GOT3 (cell line): ENCODE measurements at regions not wholly inside any gene's neighbourhood (a gene's known extent, or its start where the extent isn't known, plus 50 kb on each side); places are given as distances from the start of the nearest gene placed in this dataset.
"Not testable (repeated sequence)": the region's sequence is repeated elsewhere in the genome, so short reads cannot be mapped to it uniquely, and the experiment has no call there.

ENCODE experiments used
- DNase-seq: peaks from one replicate; lab custom pipeline; 2025; ENCODE audit warnings: mixed read lengths; lab: John Stamatoyannopoulos, UW

DNA sequence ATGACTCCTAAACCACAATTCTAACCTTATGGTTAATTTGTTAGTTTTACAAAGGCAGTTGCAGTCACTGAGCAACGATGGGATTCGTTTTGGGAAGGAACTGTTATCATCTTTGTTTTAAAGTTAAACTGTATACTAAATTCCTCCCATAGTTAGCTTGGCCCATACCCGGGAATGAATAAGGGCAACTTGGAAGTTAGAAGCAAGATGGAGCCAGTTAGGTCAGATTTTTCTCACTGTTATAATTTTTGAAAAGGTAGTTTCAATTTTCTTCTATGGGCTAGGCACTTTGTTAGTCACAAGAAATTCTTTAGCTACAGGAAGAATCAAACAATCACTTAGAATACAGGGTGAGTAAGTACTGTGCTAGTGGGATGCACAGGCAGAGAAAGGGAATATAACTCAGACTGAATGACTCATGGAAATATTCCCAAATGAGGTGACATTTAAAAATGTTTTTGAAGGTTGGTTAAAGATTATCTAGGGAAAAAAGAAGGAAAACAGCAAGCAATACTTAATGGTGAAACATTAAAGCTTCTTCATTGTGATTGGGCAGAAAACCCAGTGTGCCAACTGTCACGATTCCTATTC lies 153.6 kb downstream of the MAGEB17 start:
- no peak for DNase-seq

DNA sequence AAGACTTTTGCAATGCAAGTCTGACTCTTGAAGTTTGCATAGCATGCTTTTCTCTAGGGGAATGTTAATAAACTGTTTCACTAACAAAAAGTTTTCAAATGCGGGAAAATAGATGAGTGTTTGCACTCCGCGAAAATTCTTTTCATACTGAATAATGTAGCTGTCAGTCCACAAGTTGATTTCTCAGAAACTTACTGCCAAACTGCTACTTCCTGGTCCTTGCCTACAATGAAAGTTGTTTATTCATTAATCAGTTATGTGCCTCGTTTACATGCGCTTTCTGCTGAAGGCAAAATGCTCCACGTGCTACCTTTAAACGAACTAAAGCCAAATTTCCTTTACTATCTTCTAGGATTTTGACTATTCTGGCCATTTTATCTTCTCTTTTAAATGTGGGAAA lies 166.2 kb downstream of the MAGEB17 start:
- no peak for DNase-seq

DNA sequence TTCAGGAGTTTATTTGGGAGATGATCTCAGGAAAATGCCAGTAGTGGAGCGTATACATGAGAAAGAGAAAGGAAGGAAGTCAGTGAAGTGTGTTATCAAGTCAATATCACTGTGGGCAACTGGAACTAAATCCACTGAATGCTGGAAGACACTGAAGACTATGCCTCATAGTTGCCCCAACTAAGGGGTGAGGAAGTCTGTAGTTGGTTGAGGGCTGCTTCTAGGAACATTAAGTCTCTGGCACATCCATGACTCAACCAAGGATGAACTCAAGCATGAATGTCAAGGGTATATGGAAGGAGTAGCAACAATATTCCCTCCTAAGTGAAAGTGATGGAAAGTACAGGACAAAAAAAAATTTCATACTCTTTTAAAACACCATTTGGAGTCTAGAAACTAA lies 167.9 kb downstream of the MAGEB17 start:
- no peak for DNase-seq

DNA sequence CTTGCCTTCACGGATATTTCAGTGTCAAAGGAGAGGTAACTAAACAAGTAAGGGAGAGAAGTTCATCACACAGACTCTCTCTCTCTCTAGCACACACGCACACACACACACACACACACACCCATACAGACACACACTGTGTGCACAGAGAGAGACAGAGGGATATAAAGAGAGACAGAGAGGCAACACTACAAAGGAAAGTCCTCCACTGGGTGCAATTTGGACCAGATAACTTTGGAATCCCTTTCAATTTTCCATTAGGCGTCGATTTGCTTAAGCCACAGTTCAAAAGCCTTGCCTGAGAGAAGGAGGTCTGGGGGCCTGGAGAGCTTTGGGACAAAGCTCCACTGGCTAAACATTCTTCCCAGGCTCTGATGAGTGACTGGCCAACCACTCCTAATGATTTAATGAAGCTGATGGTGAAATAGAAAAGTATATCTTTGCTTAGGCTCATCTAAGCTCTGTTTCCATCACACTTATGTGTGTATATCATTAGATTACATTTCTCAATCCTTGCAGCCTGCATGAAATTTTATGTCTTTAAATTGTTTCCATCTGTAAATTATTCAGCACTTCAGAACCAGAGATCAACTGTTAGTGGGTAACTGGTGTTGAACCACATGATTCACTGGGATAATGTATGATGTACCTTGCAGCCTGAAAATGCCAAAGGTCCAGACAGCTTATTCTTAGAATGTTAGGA lies 180.8 kb downstream of the MAGEB17 start:
- DNase-seq = no peak

DNA sequence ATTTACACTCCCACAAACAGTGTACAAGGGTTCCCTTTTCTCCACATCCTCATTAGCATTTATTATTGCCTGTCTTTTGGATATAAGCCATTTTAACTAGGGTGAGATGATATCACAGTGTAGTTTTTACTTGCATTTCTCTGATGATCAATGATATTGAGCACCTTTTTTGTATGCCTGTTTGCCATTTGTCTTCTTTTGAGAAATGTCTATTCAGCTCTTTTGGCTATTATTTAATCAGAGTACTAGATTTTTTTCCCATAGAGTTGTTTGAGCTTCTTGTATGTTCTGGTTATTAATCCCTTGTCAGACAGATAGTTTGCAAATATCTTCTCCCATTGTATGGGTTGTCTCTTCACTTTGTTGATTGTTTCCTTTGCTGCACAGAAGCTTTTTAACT lies 190.6 kb downstream of the MAGEB17 start:
- no peak for DNase-seq

DNA sequence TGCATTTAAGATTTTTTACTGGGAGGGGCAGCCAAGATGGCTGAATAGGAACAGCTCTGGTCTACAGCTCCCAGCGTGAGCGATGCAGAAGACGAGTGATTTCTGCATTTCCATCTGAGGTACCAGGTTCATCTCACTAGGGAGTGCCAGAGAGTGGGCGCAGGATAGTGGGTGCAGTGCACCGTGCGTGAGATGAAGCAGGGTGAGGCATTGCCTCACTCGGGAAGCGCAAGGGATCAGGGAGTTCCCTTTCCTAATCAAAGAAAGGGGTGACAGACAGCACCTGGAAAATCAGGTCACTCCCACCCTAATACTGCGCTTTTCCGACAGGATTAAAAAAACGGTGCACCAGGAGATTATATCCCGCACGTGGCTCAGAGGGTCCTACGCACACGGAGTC lies 192.8 kb downstream of the MAGEB17 start:
- not testable (repeated sequence) for DNase-seq

DNA sequence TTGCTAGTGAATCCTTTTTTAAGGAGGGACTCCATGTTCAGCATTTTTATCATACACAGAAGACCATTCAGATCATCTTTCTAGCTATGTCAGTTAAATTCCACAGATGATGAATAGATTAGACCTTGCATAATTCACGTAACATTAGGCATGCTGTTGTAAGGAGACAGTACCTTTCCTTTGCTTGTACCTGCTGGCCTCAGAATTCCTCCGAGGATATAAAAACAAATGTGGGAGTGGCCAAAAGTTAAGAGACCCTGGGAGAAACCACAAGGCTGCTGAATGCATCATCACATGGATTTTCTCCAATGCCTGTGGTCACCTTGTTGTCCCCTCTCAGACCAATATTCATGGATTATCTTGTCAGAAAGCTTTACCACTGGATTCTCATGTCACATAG lies 201.4 kb downstream of the MAGEB17 start:
- DNase-seq = no peak

DNA sequence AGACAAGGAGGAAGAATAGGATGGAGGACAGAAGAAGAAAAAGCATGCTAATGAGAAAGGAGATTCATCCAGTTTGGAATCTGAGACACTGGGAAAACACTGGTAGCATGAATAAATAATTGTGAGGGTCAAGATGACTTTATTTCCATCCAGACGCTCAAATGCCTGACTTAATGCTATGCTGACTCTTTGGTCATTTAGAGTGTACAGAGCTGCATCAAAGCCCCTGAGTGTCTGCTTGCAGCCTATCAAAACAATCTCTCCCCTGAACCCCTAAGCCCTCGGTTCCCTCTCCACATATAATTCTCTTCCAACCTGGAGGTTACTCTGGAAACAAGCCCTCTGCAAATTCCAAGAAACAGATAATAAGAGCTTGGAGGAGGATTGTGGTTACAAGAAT lies 208.8 kb downstream of the MAGEB17 start:
- no peak for DNase-seq

DNA sequence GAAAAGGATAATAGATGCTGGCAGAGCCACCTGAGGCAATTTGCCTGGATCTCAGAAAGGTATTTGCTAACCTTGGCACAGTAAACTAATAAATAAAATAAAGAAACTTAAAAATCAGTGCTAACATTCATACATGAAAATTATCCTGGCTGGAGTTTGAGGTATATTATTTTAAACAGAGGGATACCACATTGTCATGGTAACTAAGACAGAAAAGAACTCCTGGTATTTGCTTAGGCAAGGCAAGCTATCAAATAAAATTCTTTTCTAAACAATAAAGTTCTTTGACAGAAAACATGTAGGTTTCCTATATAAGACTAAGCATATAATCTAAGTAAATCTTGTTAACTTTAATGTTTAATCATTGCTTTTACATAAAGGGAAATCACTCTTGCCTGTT lies 218.8 kb downstream of the MAGEB17 start:
- DNase-seq = no peak

DNA sequence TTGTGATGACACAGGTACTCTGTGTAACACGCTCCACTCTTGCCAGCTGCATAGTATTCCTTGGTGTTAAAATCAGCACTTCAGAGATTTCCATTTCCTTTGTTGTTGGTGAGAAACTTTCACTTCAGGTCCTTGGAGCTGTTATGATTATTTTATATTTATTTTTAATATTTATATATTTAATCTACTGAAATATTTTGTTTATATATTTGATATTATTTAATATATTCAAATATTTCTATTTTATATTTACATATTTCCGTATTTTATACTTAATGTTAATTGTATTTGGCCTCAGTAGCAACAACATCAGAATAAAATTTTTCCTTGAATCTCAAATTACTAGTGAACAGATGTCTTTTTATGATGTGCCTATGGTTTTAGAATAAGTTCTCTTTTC lies 225.3 kb downstream of the MAGEB17 start:
- no peak for DNase-seq

DNA sequence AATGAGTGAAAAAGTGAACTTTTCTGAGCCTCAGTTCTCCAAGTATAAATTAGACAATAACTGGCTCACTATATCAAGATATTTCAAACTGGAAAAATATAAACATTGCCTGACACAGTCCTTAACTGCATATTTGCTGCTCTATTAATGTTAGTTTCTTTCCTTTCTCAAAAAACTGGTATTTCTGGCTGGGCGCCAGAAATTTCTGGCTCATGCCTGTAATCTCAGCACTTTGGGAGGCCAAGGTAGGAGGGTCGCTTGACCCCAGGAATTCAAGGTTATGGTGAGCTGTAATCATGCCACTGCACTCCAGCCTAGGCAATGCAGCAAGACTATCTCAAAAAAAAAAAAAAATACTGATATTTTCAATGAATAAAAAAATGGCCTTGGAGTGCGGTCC lies 227.0 kb downstream of the MAGEB17 start:
- no peak for DNase-seq

DNA sequence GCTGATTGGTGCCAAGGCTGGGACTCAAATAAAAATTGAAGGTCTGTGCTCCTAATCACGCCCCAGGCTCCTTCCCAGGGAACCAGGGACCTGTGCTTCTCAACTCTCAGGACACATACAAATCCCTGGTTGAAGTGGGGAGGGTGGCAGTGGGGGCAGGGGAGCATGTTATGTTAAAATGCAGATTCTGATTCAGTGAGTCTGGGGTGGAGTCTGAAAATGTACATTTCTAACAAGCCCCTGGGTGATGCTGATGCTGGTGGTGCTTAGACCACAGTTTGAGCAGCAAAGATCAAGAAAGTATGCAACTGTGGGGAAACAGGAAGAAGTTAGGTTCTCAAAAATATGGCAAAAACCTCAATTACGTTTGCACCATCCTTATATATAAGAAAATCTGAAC lies 236.5 kb downstream of the MAGEB17 start:
- no peak for DNase-seq

DNA sequence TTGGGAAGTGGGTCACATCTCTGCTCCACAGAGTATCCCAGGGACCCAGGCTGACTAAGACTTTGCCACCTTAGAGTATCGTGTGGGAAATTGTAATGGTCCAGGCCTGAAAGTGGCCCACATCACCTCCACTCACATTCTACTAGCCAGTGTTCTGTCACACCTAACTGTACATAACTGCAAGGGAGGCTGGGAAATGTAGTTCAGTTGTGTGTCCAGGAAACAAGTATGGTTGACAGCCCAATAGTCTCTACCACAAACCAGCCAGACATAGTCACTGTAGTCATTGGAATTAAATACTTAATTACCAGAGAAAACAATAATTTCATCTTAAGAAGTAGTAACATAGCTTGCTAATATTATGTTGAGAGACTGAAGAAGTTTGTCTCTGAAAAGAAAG lies 233.4 kb upstream of the S100G start:
- no peak for DNase-seq

DNA sequence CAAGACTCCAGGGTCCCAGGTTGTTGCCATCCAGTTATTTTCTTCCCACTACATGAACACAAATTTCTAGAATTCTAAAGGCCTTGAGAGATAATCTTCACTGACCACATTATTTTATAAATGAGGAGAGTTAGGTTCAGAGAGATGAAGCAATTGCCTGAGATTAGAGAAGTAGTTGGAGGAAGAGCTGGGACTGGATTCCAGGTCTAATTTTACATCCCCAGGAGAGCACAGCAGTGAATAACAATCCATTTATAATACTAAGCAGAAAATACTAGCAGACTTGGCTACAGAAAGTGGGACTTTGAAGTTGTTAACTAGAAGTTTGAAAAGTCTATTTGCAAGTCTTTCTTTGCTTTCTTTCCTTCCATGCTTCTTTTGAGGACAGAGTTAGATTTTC lies 231.3 kb upstream of the S100G start:
- DNase-seq = no peak

DNA sequence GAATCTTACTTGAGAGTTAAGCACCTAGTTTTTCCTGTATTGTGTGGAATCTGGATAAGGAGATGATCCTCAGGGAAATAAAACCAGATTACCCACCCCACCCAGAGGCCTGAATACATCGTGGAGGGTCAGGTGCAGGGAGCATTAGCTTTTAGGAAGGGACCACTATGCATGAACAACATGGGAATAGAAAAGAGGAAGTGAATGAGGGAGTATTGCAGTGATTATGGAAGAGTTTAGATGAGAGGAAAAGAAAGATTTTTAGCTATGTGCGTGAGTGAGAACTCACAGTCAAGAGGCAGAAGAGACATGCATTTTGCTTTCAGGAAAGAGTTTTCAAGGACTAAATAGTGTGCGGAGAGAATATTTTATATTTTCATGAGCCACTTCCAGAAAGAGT lies 222.3 kb upstream of the S100G start:
- DNase-seq = no peak

DNA sequence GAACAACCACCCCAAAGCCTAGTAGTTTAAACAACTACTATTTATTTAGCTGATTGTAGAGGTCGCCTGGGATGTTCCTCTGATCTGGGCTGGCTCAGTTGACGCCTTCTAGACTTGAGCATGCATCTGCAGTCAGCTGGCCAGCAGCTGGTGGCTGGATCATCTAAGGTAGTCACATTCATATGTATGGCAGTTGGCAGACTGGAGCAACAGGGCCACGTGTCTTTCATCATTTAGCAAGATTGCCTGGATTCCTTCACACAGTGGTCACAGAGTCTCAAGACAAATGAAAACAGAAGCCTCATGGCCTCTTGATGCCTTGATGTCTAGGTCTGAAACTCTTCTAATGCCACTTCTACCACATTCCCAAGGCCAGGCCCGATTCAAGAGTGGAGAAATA lies 220.6 kb upstream of the S100G start:
- no peak for DNase-seq

DNA sequence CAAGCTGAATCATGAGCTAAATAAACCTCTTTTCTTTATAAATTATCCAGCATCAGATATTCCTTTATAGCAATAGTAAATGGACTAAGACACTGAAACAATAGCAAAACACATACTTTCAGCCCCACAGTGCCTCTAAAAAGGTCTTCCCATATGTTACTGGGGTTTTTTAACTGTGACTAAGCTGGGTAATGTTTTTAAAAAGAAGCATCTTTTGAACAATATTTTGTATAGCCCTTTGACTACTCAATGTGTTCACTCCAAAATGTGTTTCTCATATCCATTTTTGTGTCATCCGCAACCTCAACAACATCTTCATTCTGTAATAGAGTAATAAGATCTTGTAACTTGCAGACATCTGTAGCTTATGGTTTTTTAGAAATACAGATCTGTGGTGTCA lies 218.7 kb upstream of the S100G start:
- no peak for DNase-seq

DNA sequence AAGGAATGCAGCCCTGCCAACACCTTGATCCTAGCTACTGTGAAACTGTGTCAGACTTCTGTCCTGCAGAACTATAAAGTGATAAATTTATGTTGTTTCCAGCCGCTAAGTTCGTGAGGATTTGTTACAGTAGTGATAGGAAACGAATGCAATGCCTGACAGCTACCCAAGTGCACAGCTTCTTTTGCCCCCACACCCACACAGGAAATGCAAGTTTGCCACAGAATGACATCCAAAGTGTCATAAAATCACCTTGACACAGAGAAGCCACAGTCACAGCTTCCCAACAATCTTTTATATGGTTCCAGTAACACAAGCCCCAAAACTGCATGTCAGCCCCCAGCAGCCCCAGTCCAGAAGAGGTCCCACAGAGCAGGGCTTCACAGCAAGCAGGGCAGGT lies 216.9 kb upstream of the S100G start:
- DNase-seq = no peak

DNA sequence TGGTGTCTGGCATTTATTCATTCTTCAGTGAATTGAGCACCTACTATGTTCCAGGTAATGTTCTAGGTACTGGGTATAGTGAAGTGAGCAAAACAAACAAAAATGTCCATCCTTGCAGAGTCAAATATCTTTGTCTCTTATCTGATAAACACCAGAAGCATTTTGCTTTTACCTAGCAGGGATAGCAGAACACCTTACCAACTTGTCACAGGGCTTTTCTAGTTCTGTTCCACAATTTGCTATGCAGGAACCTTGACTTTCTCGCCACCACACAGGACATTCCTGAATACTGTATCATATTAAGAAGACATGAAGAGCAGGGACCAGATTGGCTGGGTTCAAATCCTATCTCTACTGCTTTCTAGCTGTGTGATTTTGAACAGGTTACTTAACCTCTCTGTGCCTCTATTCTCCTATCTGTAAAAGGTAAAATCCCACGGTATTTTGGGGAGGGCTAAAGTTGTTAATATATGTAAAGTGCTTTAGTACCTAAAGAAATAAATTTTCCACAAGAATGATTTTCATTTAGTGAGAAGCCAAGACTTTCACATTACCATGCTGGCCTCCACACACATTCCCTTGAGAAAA lies 214.5 kb upstream of the S100G start:
- no peak for DNase-seq

DNA sequence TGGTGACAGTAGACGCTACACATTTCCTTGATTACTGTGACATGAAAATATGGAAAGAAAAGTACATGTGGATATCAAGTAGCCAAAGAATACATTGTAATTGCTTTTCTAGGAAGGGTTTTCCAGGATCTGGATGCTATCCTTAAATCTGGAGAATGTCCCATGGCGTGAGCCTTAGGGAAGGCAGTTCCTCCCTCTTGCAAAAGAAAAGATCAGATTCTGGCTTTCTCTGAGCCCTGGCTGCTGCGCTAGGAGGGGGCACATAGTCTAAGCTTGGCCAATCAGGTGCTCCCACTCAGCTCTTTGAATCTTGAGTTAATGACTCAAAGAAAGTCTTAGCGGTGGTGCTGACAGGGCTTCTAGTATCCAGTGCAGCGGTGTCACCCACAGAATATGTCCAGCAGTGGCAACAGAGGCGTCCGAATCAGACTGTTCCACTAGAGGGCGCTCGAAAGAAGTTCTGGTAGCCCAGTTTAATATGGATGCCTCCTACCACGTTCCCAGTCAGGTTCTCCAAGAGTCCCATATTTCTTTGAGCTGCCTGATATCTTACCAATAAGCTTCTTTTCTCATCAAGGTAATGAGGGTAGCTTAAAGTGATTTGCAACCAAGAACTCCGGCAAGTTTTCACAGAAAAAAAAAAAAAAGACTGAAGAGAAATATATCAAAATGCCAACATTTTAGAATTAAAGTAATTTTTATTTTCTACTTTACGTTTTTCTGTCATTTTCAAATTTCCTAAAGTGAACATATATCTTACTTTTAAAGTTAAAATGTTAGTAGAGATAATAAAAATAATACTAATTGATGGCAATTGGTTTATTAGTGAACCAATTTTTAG lies 213.4 kb upstream of the S100G start:
- peak; percentile 60 for DNase-seq

DNA sequence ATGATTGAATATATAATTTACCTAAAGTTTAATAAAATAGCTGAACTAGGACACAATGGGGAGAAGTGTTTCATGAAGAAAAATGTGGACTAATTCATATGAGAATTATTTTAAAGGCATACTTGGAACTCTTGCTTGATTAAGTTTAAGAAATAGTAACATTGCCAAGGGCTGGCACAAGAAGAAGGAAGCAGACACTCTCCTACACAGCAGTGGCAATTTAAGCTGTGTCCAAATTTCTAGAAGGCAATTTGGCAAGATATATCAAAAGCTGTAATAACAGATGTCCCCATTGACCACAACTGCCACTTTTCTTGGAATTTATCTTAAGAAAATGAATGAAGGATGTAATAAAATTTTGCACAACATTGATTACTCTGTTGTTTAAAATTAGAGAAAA lies 209.5 kb upstream of the S100G start:
- DNase-seq = no peak

DNA sequence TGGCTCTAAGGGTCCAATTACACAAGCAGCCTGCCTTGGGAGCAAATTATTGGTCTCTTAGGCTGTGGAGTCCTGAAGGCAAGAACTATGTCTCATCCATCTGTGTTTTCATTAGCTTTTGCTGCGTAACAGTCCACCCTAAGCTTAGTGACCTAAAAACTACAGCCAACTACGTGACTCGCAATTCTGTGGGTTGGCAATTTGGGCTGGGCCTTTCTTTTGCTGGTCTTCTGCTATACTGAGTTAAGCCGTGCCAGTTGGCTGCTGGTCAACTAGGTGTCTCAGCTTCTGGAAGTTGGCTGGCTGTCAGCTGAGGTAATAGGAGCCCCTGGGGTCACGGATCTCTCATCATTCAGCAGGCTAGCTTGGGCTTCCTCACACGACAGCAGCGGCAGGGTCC lies 205.6 kb upstream of the S100G start:
- peak; percentile 57 for DNase-seq

DNA sequence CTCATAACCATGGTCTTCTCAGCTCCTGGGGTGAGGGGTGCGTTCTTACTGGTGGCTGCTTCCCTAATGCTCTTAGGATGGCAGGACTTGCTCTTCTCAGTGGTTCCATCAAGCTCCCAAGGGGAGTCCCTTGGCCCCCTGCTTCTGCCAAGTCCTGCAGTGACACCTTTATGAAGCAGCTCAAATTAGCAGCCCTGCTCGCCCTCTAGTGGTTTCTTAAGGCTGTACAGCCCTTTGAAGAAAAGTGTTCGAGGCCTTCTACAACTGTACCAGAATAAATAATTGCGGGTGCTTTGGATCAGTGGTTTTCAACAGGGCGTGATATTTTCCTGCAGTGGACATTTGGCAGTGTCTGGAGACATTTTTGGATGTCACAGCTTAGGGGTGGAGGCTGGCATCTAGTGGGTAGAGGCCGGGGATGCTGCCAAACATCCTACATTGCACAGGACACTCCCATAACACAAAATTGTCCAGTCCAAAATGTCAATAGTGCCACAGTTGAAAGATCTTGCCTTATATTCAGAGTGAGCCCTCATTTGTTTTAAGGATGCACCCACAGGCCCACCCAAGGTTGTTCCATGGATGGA lies 204.7 kb upstream of the S100G start:
- peak; percentile 25 for DNase-seq
